HG03066 (cell line): ENCODE measurements at regions not wholly inside any gene's neighbourhood (a gene's known extent, or its start where the extent isn't known, plus 50 kb on each side); places are given as distances from the start of the nearest gene placed in this dataset.
A peak's percentile ranks its signal among the peaks of the same experiment; 100 is the strongest.

Experiments
- ATAC-seq: cut with Tn5 transposase; IDR thresholded peaks from one replicate; pipeline ENCODE4 v1.9.1; 2021; ENCODE audit warnings: low read depth; ENCODE audit not compliant: unreplicated experiment

DNA sequence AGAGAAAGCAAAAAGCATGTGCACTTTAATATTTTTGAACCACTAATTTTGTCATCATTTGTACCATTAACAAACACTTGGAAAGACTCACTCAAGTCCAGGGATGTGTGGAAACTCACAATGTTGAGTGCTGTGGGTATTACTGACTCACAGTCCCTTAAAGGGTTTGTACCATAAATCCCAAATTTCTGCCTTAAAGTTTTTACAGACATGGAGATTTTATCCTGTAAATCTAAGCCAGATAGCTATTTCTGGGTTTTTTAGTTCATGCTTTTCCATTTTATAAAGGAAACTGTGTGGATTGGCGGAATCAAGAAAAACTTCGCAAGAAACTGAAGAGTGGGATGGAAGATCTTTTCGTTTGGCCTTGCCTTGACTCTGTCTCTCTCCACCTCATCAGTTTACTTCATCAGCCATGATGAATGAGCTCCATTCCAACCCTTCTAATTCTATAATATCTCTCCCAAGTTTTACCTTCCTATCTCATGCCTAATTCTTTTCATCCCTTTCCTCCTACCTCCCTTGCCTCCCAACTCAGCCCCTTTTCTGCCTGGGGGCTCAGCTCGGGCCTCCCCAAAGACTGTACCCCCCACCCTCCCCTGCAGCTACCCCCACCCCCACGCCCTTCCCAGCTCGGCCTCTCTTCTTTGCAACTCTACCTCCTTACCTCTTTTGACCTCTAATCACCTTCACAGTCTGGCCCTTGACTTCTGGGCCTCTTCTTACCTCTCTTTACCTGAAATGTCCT, 218.5 kb upstream of the MKLN1 start:
- no peak for ATAC-seq

DNA sequence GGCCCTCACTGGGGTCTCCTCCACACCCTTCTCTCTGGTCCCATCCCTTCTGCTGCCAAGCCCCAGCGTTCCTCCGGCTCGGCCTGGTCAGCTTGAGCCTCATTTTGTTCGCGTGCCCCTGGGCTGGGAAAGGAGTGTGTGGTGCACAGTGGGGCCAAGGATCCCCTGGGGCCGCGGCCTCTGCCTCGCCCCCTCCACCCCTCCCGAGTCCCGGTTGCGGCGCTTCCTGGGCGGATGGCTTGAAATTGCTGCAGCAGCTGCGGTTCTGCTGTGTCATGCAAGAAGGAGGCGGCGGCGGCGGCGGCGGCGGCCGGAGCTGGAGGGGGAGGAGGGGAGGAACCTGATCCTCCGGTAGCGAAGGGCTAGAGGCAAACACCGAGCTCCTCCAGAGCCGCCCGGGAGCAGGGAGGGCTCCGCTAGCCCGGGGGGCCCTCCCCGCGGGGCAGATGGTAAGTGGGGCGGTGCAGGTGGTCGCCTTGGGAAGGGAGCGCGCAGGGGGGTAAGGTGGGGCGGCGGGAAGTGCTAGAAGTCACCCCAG, 217.8 kb upstream of the MKLN1 start:
- ATAC-seq: no peak

GRCh38 chr7:131110297-131111080, 217.2 kb upstream of the MKLN1 start:
- ATAC-seq: no peak

DNA sequence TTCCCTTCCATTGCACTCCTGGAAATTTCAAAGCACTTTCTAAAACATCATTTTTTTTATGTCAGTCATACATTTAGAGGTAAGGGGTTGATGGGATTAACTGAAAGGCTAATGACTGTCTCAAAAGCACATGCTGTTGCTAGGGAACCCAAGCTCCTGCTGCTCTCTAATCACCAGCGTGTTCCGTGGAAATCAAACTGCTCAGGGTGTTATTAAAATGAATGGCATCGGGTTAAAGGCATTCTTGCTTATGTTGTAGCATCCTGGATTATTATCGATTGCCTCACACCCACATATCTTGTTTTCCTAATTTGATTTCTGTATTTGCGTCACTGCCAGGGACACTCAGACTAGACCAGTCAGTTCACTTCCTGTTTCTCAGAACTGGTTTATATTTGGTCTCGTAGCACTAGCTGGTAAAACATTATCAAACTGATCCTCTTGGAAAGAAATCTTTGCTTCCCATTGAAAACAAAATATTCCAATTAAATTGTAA, 216.5 kb upstream of the MKLN1 start:
- no peak for ATAC-seq

DNA sequence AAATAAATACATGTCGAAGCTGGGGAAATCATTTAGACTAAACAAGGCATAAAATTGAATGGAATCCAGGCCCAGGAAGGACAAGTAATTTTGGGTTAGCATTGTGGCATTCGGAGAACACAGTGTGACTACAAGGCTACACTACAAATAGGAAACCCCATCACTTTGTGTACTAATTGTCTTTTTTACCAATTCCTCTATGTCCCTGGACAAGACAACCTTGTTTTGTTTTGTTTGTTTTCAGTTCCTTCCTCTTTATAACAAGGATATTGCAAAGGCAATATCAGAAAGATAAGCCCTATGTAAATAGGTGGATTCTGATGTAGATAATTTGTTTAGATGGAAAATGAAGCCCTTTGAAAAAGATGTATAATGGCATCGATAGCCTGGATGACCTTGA, 215.9 kb upstream of the MKLN1 start:
- ATAC-seq: no peak

GRCh38 chr7:131112431-131112830, 215.2 kb upstream of the MKLN1 start:
- ATAC-seq: no peak

DNA sequence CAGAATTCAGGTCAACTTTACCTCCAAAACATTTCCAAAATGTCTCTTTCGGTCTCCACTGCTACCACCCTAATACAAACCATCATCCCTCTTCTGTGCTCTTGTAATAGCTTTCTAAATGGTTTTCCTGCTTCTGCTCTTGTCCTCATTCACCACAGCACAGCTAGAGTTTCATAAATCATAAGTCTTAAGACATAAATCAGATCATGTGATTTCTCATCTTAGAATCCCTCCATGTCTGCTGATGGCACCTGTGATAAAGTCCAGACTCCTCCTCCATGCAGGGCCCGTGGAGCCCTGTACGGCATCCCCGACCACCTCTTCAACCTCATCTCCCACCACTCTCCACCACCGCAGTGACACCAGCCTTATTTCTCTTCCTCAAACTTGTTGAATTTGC, 212.3 kb upstream of the MKLN1 start:
- ATAC-seq: no peak

DNA sequence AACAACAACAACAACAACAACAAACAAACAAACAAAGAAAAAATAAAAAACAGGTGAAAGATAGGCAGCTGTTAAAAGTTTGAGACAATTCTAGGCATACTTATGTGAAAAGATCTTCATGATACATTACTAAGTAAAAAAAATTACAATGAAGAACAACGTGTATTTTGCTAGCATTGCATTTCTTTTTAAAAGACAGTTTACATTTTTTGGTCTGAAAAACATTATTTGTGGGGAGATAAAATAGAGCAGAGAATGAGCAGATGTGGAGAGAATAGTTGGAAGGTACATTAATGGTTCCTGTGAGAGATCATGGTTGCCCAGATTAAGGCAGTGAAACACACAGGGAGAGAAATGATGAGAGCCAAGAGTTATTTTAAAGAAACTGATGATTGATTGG, 210.2 kb upstream of the MKLN1 start:
- ATAC-seq: no peak

- ATAC-seq: no peak
Measured at GRCh38 chr7:131119381-131119780, 208.3 kb upstream of the MKLN1 start.

DNA sequence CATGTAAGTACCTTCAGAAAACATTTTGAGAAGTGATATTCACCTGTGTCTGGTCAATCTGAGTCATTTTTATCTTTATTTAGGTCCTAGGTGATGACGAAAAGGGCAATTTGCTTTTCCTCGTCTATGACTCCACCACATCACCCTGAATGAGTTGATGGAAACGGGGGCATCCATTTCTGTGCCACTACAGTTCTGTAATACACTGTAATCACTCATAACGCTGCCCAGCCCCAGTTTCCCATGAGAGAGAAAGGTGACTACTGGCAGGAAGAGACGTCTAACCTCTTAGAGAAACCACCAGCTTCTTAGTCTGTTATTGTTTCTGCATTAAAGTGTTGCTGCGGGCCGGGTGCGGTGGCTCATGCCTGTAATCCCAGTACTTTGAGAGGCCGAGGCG, 205.3 kb upstream of the MKLN1 start:
- no peak for ATAC-seq

DNA sequence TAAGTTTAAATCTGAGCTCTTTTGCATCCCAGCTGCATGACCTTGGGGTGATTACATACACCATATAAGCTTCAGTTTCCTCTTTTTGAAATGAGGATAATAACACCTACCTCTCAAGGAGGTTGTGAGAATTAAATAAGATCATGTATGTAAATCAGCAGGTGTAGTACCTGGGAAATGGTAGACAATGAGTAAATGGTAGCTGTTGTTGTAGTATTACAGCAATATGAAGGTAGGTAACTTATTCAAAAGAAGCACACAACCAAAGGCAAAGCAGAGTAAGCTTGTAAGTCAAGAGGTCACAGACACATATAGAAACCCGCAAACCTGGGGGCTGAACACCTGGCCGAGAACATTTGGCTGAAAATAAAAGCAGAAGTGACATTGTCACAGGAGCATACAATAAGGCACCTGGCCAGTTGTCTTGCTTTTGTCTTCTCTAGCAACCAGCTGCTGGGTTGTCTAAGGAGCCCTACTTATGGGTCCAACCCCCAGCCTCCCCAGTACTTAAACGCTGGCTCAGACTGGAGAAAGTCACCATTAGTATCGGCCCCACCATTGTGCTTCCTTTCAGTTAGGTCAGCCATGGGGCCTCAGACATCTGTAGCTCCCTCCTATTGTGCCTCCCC, 203.6 kb upstream of the MKLN1 start:
- peak; percentile 94 for ATAC-seq

DNA sequence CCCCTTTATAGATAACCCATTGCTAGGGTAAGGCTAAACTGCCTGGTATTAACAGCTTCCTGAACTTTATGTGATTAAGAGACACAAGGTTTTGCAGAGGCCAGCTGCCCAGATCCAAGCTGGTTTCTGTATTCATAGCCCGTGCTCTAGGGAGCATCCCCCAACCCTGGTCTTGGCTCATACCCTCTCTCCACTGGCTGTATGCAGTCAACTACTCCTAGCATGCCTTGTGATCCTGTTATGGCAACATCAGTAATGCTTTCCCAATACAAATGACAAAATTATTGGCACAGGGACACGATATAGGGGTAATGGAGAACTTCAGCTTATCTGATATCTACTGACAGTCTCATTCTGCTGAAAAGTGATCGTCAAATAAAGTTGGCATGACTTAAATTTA, 202.8 kb upstream of the MKLN1 start:
- ATAC-seq: no peak

- ATAC-seq: no peak
Measured at GRCh38 chr7:131130324-131130723, 197.4 kb upstream of the MKLN1 start.

GRCh38 chr7:131131012-131131745, 196.5 kb upstream of the MKLN1 start:
- no peak for ATAC-seq

GRCh38 chr7:131131746-131132431, 195.8 kb upstream of the MKLN1 start:
- ATAC-seq: no peak

- ATAC-seq: no peak
Measured at GRCh38 chr7:131139462-131139861, 188.2 kb upstream of the MKLN1 start.

DNA sequence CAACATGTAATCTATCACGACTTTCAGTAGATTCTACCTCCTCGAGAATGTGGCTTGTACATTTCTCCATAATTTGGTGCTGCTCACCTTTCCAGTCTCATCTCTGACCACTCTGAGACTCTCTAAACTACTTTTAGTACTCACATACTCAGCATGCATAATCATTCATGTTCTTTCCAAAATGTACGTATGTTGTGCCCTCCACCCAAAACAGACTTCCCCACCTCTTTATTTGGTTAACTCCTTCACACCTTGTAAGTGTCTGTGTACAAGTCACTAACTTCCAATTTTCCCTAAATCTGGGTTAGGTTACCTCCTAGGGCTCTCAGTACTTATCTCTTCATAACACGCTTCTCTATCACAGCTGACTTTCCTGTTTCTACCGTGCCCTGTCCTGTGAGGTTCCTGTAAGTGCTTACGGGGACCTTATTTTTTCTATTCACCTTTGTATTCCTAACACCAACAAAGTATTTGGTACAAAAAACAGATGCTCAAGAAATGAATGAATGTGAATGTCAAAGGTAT, 186.2 kb upstream of the MKLN1 start:
- ATAC-seq: no peak

DNA sequence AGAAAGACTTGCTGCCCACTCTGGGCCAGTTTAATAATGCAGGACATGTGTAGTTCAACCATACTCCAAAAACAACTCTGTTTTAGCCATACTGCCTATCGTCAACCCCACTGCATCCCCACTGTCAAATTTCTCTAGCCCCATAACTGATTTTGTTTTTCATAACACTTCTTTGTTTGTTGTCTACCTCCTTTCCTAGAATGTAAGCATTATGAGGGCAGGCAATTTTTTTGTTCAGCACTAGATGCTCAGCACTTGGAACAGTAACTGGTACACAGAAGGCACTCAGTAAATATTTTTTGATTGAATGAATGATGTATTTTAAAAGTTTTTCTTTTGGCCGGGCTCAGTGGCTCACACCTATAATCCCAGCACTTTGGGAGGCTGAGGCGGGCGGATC, 183.8 kb upstream of the MKLN1 start:
- ATAC-seq: no peak

GRCh38 chr7:131145026-131145425, 182.7 kb upstream of the MKLN1 start:
- ATAC-seq: no peak

DNA sequence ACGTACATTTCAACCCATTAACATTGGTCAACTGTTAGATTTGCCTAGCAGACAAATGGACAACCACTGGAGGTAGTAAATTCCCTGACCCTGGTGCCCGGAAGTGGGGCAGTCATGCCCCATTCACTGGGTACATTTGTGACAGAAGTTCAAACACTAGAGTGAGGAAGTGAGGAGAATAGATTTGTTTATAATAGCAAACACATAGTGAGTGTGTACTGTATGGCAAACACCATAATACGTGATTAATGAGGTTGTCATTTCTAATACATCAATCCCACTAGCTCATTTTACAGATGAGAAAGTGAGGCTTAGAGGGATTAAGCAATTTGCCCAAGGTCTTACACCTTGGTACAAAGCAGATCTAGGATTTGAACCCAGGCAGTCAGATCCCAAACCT, 181.9 kb upstream of the MKLN1 start:
- ATAC-seq: no peak
